ENCODE measurements at regions not wholly inside any gene's neighbourhood (a gene's known extent, or its start where the extent isn't known, plus 50 kb on each side); places are given as distances from the start of the nearest gene placed in this dataset.
"Not testable (repeated sequence)": the region's sequence is repeated elsewhere in the genome, so short reads cannot be mapped to it uniquely, and the experiment has no call there.

- Mint-ChIP-seq H3K4me1 (ENCODE audit: low read depth) (no peaks in the 10 kb centered on the region), H3K27me3 (ENCODE audit: low read depth) (peaks cover 17% of the 10 kb centered on the region), H3K9me3 (no peaks in the 10 kb centered on the region), H3K27ac (no peak overlapping the region), H3K4me3 (no peak overlapping the region), H3K36me3 (ENCODE audit: low read depth) (no peaks in the 10 kb centered on the region)
Measured at GRCh38 chr3:194869482-194870169, 183.9 kb downstream of the FAM43A start.

DNA sequence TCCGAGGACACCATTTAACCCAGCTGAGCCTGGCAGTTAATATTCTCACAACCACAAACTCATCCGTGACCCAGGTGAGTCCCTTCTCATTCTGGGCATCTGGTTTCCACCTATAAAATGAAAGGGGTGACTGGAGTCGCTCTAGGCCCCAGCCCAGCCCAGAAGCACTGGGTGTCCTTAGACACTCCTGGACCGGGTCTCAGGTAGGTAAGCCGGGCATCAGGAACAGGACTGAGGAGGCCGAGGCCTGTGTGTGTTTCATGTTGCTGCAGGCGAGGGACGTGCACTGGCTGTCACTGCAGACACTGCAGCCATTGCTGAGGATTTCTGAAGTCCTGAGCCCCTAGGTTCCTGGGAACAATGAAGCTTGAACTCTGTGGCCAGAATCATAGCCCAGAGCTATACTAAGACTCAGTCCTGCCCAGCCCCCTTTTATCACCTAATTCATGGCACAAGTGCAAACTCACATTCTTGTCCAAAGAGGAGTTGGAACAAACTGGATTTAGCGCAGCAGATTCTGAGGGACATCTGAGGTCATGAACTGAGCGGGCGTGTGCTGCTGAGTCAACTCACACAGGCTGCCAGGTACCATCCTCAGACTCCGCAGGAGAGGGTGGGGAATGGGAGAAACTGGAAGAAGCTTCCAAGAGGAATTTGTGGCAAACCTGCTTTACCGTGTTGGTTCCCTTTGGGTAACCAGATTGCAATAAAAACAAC, 184.9 kb downstream of the FAM43A start:
- Mint-ChIP-seq H3K4me1 (ENCODE audit: low read depth) (no peaks in the 10 kb centered on the region), H3K36me3 (ENCODE audit: low read depth) (no peaks in the 10 kb centered on the region), H3K27ac (no peak overlapping the region), H3K4me3 (no peak overlapping the region), H3K27me3 (ENCODE audit: low read depth) (peaks cover 9% of the 10 kb centered on the region), H3K9me3 (no peaks in the 10 kb centered on the region)

DNA sequence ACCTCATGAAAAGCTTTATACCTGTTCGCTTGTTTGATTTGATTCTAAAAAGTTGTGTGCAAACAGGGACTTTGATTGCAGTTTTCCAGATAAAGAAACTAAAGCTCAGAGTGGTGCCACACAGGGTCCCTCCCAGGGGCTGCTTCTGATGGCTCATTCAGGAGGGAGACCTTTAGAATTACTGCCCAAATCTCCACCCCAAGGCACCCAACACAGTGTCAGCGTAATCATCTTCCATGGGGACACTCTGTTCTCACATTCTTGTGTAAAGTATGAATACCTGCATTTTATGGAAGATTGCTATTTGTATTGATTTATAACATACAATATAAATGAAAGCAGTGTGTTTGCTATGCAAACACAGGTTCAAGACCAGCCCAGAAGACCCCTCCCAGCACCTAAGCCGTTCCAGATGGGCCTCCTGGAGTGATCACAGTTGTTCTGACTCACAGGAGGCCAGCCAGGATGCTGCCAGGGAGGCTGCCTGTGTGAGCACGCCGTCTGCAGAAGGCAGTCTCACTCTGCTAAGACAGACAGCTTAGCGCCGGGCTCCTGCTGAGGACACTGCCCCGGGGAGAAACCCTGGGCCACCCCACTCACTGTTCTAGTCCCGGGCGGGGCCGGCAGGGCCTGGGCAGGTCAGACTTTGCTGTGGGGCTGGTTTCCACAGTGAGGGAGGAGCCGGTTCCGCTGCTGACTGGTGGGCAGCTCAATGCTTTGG, 185.6 kb downstream of the FAM43A start:
- H3K4me1 Mint-ChIP-seq (ENCODE audit: low read depth), result no peaks in the 10 kb centered on the region
- H3K9me3 Mint-ChIP-seq, result no peaks in the 10 kb centered on the region
- peaks cover 3% of the 10 kb centered on the region for H3K27me3 Mint-ChIP-seq (ENCODE audit: low read depth)
- H3K36me3 Mint-ChIP-seq (ENCODE audit: low read depth), result no peaks in the 10 kb centered on the region
- H3K4me3 Mint-ChIP-seq, result no peak overlapping the region
- no peak overlapping the region for H3K27ac Mint-ChIP-seq

- Mint-ChIP-seq H3K4me1 (ENCODE audit: low read depth) (no peaks in the 10 kb centered on the region), H3K27ac (no peak overlapping the region), H3K27me3 (ENCODE audit: low read depth) (peaks cover 3% of the 10 kb centered on the region), H3K9me3 (no peaks in the 10 kb centered on the region), H3K36me3 (ENCODE audit: low read depth) (no peaks in the 10 kb centered on the region), H3K4me3 (no peak overlapping the region)
Measured at GRCh38 chr3:194871864-194872668, 186.4 kb downstream of the FAM43A start.

GRCh38 chr3:194872669-194872977, 186.9 kb downstream of the FAM43A start:
- H3K36me3 Mint-ChIP-seq (ENCODE audit: low read depth), result no peaks in the 10 kb centered on the region
- H3K27ac Mint-ChIP-seq, result no peak overlapping the region
- no peak overlapping the region for H3K4me3 Mint-ChIP-seq

GRCh38 chr3:194873474-194873873, 187.8 kb downstream of the FAM43A start:
- not testable (repeated sequence) for H3K9me3 Mint-ChIP-seq; H3K27me3 Mint-ChIP-seq (ENCODE audit: low read depth); H3K27ac Mint-ChIP-seq; H3K4me1 Mint-ChIP-seq (ENCODE audit: low read depth); H3K4me3 Mint-ChIP-seq; H3K36me3 Mint-ChIP-seq (ENCODE audit: low read depth)

More at GRCh38 chr3:194872669-194872977, 186.9 kb downstream of the FAM43A start:
- Mint-ChIP-seq H3K9me3 (no peaks in the 10 kb centered on the region), H3K27me3 (ENCODE audit: low read depth) (peaks cover 3% of the 10 kb centered on the region), H3K4me1 (ENCODE audit: low read depth) (no peaks in the 10 kb centered on the region)

DNA sequence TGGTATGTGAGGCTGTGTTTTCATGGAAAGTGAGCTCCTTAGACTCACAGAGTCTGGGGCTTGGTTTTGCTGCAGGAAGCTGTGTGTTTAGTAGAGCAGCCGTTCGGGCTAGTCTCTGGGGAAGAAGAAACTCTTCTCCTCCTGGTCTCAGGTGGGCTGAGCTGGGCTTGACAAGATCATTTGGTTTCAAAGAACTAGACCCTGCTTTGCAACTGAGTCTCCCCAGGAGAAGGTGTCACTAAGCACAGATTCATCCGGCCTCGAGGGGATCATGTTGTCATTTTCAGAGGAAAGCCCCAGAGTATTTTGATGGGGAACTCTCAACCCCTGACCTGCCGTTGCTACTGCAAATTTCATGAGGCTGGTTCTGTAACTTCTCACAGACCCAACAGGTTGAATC, 188.5 kb downstream of the FAM43A start:
- Mint-ChIP-seq H3K4me3 (no peak overlapping the region), H3K4me1 (ENCODE audit: low read depth) (no peaks in the 10 kb centered on the region), H3K36me3 (ENCODE audit: low read depth) (no peaks in the 10 kb centered on the region), H3K27me3 (ENCODE audit: low read depth) (peaks cover 4% of the 10 kb centered on the region), H3K27ac (no peak overlapping the region), H3K9me3 (no peaks in the 10 kb centered on the region)

DNA sequence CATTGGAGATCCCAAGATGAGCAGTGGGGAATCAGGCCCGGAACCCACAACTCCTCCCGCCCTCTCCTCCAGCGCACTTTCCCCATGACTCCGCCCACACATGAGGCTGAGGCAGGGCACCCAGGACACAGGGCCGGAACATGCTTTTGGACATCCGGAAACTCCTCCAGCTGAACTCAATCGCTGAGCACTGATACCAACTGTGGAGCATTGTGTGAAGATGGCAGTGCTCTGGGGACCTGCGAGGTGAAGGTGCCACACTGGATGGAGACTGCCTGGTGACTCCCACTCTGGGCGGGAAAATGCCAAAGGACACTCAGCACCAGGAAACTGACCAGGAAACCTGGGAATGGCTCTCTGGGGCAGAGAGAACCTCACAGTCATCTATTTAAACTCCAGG, 189.1 kb downstream of the FAM43A start:
- no peak overlapping the region for H3K27ac Mint-ChIP-seq
- no peak overlapping the region for H3K4me3 Mint-ChIP-seq
- no peaks in the 10 kb centered on the region for H3K9me3 Mint-ChIP-seq
- H3K27me3 Mint-ChIP-seq (ENCODE audit: low read depth), result peaks cover 4% of the 10 kb centered on the region
- H3K4me1 Mint-ChIP-seq (ENCODE audit: low read depth), result no peaks in the 10 kb centered on the region
- H3K36me3 Mint-ChIP-seq (ENCODE audit: low read depth), result no peaks in the 10 kb centered on the region

- H3K27ac Mint-ChIP-seq, result no peak overlapping the region
- peaks cover 4% of the 10 kb centered on the region for H3K27me3 Mint-ChIP-seq (ENCODE audit: low read depth)
- H3K4me3 Mint-ChIP-seq, result no peak overlapping the region
- no peaks in the 10 kb centered on the region for H3K36me3 Mint-ChIP-seq (ENCODE audit: low read depth)
- peaks cover 2% of the 10 kb centered on the region for H3K4me1 Mint-ChIP-seq (ENCODE audit: low read depth)
- H3K9me3 Mint-ChIP-seq, result no peaks in the 10 kb centered on the region
Measured at GRCh38 chr3:194875581-194876402, 190.1 kb downstream of the FAM43A start.

- Mint-ChIP-seq H3K27ac (no peak overlapping the region), H3K36me3 (ENCODE audit: low read depth) (no peaks in the 10 kb centered on the region), H3K27me3 (ENCODE audit: low read depth) (peaks cover 4% of the 10 kb centered on the region), H3K4me1 (ENCODE audit: low read depth) (peaks cover 2% of the 10 kb centered on the region), H3K9me3 (no peaks in the 10 kb centered on the region), H3K4me3 (no peak overlapping the region)
Measured at GRCh38 chr3:194876403-194877095, 190.9 kb downstream of the FAM43A start.

- Mint-ChIP-seq H3K36me3 (ENCODE audit: low read depth) (no peaks in the 10 kb centered on the region), H3K4me1 (ENCODE audit: low read depth) (peaks cover 2% of the 10 kb centered on the region), H3K27me3 (ENCODE audit: low read depth) (peaks cover 4% of the 10 kb centered on the region), H3K4me3 (no peak overlapping the region), H3K9me3 (no peaks in the 10 kb centered on the region), H3K27ac (no peak overlapping the region)
Measured at GRCh38 chr3:194877291-194878119, 191.8 kb downstream of the FAM43A start.

DNA sequence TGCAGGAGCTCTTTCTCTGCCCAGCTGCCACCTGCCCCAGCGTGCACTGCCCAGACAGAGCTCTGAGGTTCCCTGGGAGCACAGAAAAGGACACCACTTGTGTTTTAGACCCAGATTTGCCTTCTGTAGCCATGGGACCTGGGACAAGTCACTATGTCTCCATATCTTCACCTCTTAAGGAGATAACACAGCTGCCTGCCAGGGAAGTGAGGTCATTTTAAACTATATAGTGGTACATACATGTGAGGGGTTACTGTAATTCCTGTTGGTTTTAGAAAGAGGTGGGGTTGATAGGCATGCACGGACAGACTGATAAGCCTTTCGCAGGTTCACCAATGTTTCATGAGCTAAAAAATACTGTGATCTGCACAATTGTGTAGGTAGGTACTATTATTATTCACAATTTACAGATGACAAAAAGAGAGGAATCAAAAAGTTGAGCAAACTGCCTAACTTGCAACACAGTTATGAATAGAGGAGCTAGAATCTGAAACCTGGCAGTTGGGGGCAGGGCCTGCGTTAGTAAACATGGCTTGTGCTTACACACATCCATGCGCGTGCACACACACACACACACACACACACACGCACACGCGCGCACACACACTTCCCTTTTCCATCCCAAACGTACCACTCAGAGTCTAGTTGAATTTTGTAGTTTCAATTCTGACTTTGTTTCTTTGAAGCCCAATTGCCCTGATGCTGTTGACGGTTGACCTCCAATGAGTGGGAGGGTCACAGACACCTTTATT, 193.6 kb downstream of the FAM43A start:
- peaks cover 2% of the 10 kb centered on the region for H3K4me1 Mint-ChIP-seq (ENCODE audit: low read depth)
- H3K36me3 Mint-ChIP-seq (ENCODE audit: low read depth), result no peaks in the 10 kb centered on the region

More for the DNA sequence above, 193.6 kb downstream of the FAM43A start:
- no peak overlapping the region for H3K4me3 Mint-ChIP-seq
- peaks cover 9% of the 10 kb centered on the region for H3K9me3 Mint-ChIP-seq
- no peak overlapping the region for H3K27ac Mint-ChIP-seq
- H3K27me3 Mint-ChIP-seq (ENCODE audit: low read depth), result peaks cover 4% of the 10 kb centered on the region

All from T-helper 1 cell treated with Interleukin-12 subunit alpha and Interleukin-12 subunit beta and Interleukin-4 antibody, amounts not matched to agents 30 μg/mL and 1 μg/mL, for 36 hours (primary cell).